ENCODE measurements at regions not wholly inside any gene's neighbourhood (a gene's known extent, or its start where the extent isn't known, plus 50 kb on each side); places are given as distances from the start of the nearest gene placed in this dataset.
A peak's percentile ranks its signal among the peaks of the same experiment; 100 is the strongest.

GRCh38 chr3:150317469-150317868, 90.6 kb upstream of the TSC22D2 start:
- H3K79me2 ChIP-seq (ENCODE audit: control insufficient read depth, insufficient read depth, low read length), result no peaks in the 10 kb centered on the region
- no peak overlapping the region for H3K4me2 ChIP-seq (ENCODE audit: extremely low read depth, insufficient read depth, low read length)
- H3K36me3 ChIP-seq (ENCODE audit: control insufficient read depth, insufficient read depth, low read length), result no peaks in the 10 kb centered on the region
- TF ChIP-seq CTCF (conservative IDR thresholded peaks at IDR 0.05 in 1 of 2, IDR thresholded peaks at IDR 0.05 in 1 of 2; ENCODE audit: low read depth in 1 of 2, low read length in 2 of 2) (no peak), EZH2 (IDR thresholded peaks at IDR 0.05; ENCODE audit: low read length, missing control alignments) (no peak)
- no peak overlapping the region for H3K9ac ChIP-seq (ENCODE audit: insufficient read depth, low read length)
- no peaks in the 10 kb centered on the region for H4K20me1 ChIP-seq (ENCODE audit: control insufficient read depth, extremely low read depth, insufficient read depth, low read length)
- H3K27ac ChIP-seq (ENCODE audit: insufficient read depth, low read length), result no peak overlapping the region
- no peak overlapping the region for H3K4me3 ChIP-seq (replicated peaks in 1 of 4; ENCODE audit: control extremely low read depth in 1 of 4, insufficient read depth in 1 of 4, low read depth in 3 of 4, low read length in 4 of 4)
- no peaks in the 10 kb centered on the region for H3K9me3 ChIP-seq (ENCODE audit: control insufficient read depth, insufficient read depth, low read depth, low read length)
- H3K4me1 ChIP-seq (ENCODE audit: control insufficient read depth, extremely low read depth, insufficient read depth, low read length), result peaks cover 2% of the 10 kb centered on the region
- no peak for DNase-seq (ENCODE audit: low read depth in 2 of 2)
- H3K27me3 ChIP-seq (ENCODE audit: control insufficient read depth, insufficient read depth, low read length), result no peaks in the 10 kb centered on the region
- H2AFZ ChIP-seq (ENCODE audit: low read length), result no peak overlapping the region

- Histone ChIP-seq H3K27ac (ENCODE audit: insufficient read depth, low read length) (no peak overlapping the region), H2AFZ (ENCODE audit: low read length) (peak overlapping the region; percentile 5), H4K20me1 (ENCODE audit: control insufficient read depth, extremely low read depth, insufficient read depth, low read length) (no peaks in the 10 kb centered on the region), H3K27me3 (ENCODE audit: control insufficient read depth, insufficient read depth, low read length) (no peaks in the 10 kb centered on the region), H3K4me2 (ENCODE audit: extremely low read depth, insufficient read depth, low read length) (no peak overlapping the region), H3K4me1 (ENCODE audit: control insufficient read depth, extremely low read depth, insufficient read depth, low read length) (peaks cover 2% of the 10 kb centered on the region), H3K79me2 (ENCODE audit: control insufficient read depth, insufficient read depth, low read length) (no peaks in the 10 kb centered on the region), H3K9ac (ENCODE audit: insufficient read depth, low read length) (no peak overlapping the region), H3K9me3 (ENCODE audit: control insufficient read depth, insufficient read depth, low read depth, low read length) (no peaks in the 10 kb centered on the region), H3K4me3 (replicated peaks in 1 of 4; ENCODE audit: control extremely low read depth in 1 of 4, insufficient read depth in 1 of 4, low read depth in 3 of 4, low read length in 4 of 4) (no peak overlapping the region), H3K36me3 (ENCODE audit: control insufficient read depth, insufficient read depth, low read length) (no peaks in the 10 kb centered on the region)
- no peak for DNase-seq (ENCODE audit: low read depth in 2 of 2)
- no peak for TF ChIP-seq CTCF (conservative IDR thresholded peaks at IDR 0.05 in 1 of 2, IDR thresholded peaks at IDR 0.05 in 1 of 2; ENCODE audit: low read depth in 1 of 2, low read length in 2 of 2)
- TF ChIP-seq EZH2 (IDR thresholded peaks at IDR 0.05; ENCODE audit: low read length, missing control alignments), result no peak
Measured at GRCh38 chr3:150315721-150316120, 92.4 kb upstream of the TSC22D2 start.

- DNase-seq (ENCODE audit: low read depth in 2 of 2), result peak in 1 of 2 donors; percentile 42
- Histone ChIP-seq H4K20me1 (ENCODE audit: control insufficient read depth, extremely low read depth, insufficient read depth, low read length) (no peaks in the 10 kb centered on the region), H3K36me3 (ENCODE audit: control insufficient read depth, insufficient read depth, low read length) (no peaks in the 10 kb centered on the region), H3K4me2 (ENCODE audit: extremely low read depth, insufficient read depth, low read length) (no peak overlapping the region), H3K79me2 (ENCODE audit: control insufficient read depth, insufficient read depth, low read length) (no peaks in the 10 kb centered on the region), H3K27ac (ENCODE audit: insufficient read depth, low read length) (no peak overlapping the region), H3K4me1 (ENCODE audit: control insufficient read depth, extremely low read depth, insufficient read depth, low read length) (no peaks in the 10 kb centered on the region), H3K9ac (ENCODE audit: insufficient read depth, low read length) (no peak overlapping the region), H3K4me3 (replicated peaks in 1 of 4; ENCODE audit: control extremely low read depth in 1 of 4, insufficient read depth in 1 of 4, low read depth in 3 of 4, low read length in 4 of 4) (no peak overlapping the region), H3K27me3 (ENCODE audit: control insufficient read depth, insufficient read depth, low read length) (no peaks in the 10 kb centered on the region), H3K9me3 (ENCODE audit: control insufficient read depth, insufficient read depth, low read depth, low read length) (no peaks in the 10 kb centered on the region), H2AFZ (ENCODE audit: low read length) (no peak overlapping the region)
- no peak for TF ChIP-seq CTCF (conservative IDR thresholded peaks at IDR 0.05 in 1 of 2, IDR thresholded peaks at IDR 0.05 in 1 of 2; ENCODE audit: low read depth in 1 of 2, low read length in 2 of 2)
- no peak for TF ChIP-seq EZH2 (IDR thresholded peaks at IDR 0.05; ENCODE audit: low read length, missing control alignments)
Measured at GRCh38 chr3:150314248-150315004, 93.7 kb upstream of the TSC22D2 start.

Data from fibroblast of lung (primary cell).